HL-60 (cell line): ENCODE measurements at regions not wholly inside any gene's neighbourhood (a gene's known extent, or its start where the extent isn't known, plus 50 kb on each side); places are given as distances from the start of the nearest gene placed in this dataset.

ENCODE experiments used
- DNase-seq, 2 experiments: peaks; one replicate each; pipeline ENCODE4 v3.0.0-alpha.2; 2010 to 2020; ENCODE audit warnings: low read depth in 1 of 2, low spot score in 1 of 2
- H3K27ac ChIP-seq: fragments of 250-450 bp; sonication (Bioruptor Pico); replicated peaks from 2 replicates; pipeline ENCODE4 v1.5.1; 2020; ENCODE audit warnings: mild to moderate bottlenecking, moderate library complexity
- H3K27me3 ChIP-seq: fragments of 250-450 bp; sonication (Bioruptor Pico); 2 replicates; pipeline ENCODE4 v1.5.1; 2021; ENCODE audit warnings: mild to moderate bottlenecking, moderate library complexity; ENCODE audit not compliant: insufficient read depth, poor library complexity, severe bottlenecking
- H3K4me3 ChIP-seq: replicated peaks from 2 replicates; pipeline ENCODE4 v1.5.1; 2011; ENCODE audit warnings: mild to moderate bottlenecking, control low read depth, low read length; ENCODE audit not compliant: insufficient read depth
- CTCF ChIP-seq: IDR thresholded peaks from one replicate; pipeline ENCODE4 v1.5.1; 2011; ENCODE audit warnings: low read length, control low read depth, inconsistent platforms; ENCODE audit not compliant: insufficient read depth
- GABPA ChIP-seq: IDR thresholded peaks from 2 replicates; pipeline ENCODE4 v1.6.1; 2012; ENCODE audit warnings: low read depth
- POLR2AphosphoS5 ChIP-seq: IDR thresholded peaks from 2 replicates; pipeline ENCODE4 v1.6.1; 2012; ENCODE audit warnings: low read depth
- REST ChIP-seq: IDR thresholded peaks from 2 replicates; pipeline ENCODE4 v1.6.1; 2012; ENCODE audit warnings: low read depth; ENCODE audit not compliant: insufficient replicate concordance
- SPI1 ChIP-seq: IDR thresholded peaks from 2 replicates; pipeline ENCODE4 v1.6.1; 2012; ENCODE audit warnings: low read depth, mild to moderate bottlenecking, borderline replicate concordance

- DNase-seq: no peak
- H3K4me3 ChIP-seq: no peak overlapping the region
- no peak for TF ChIP-seq GABPA
- TF ChIP-seq CTCF: no peak
- TF ChIP-seq POLR2AphosphoS5: no peak
- no peak for TF ChIP-seq REST
- TF ChIP-seq SPI1: no peak
Measured at GRCh38 chr2:121002597-121002996, 266.9 kb downstream of the GLI2 start.

GRCh38 chr2:121003391-121003790 is 267.7 kb downstream of the GLI2 start:
- Histone ChIP-seq H3K27me3 (no peaks in the 10 kb centered on the region), H3K4me3 (no peak overlapping the region), H3K27ac (no peak overlapping the region)
- DNase-seq: no peak
- TF ChIP-seq GABPA (no peak), REST (no peak), SPI1 (no peak)

More at GRCh38 chr2:121002597-121002996, 266.9 kb downstream of the GLI2 start:
- Histone ChIP-seq H3K27me3 (no peaks in the 10 kb centered on the region), H3K27ac (no peak overlapping the region)

- Histone ChIP-seq H3K27me3 (no peaks in the 10 kb centered on the region), H3K4me3 (no peak overlapping the region), H3K27ac (no peak overlapping the region)
- no peak for DNase-seq
- TF ChIP-seq SPI1: no peak
- no peak for TF ChIP-seq CTCF
- no peak for TF ChIP-seq REST
- no peak for TF ChIP-seq GABPA
- no peak for TF ChIP-seq POLR2AphosphoS5
Measured at GRCh38 chr2:121004359-121004758, 268.7 kb downstream of the GLI2 start.

- no peak overlapping the region for H3K4me3 ChIP-seq
- TF ChIP-seq GABPA (no peak), POLR2AphosphoS5 (no peak), SPI1 (no peak), REST (no peak), CTCF (no peak)
- no peaks in the 10 kb centered on the region for H3K27me3 ChIP-seq
- no peak overlapping the region for H3K27ac ChIP-seq
- DNase-seq: no peak
Measured at GRCh38 chr2:121004950-121005349, 269.3 kb downstream of the GLI2 start.
